HG03457 (cell line): ENCODE measurements at regions not wholly inside any gene's neighbourhood (a gene's known extent, or its start where the extent isn't known, plus 50 kb on each side); places are given as distances from the start of the nearest gene placed in this dataset.

Source experiments
- ATAC-seq: cut with Tn5 transposase; IDR thresholded peaks from one replicate; pipeline ENCODE4 v1.9.1; 2021; ENCODE audit warnings: moderate number of reproducible peaks; ENCODE audit not compliant: unreplicated experiment

DNA sequence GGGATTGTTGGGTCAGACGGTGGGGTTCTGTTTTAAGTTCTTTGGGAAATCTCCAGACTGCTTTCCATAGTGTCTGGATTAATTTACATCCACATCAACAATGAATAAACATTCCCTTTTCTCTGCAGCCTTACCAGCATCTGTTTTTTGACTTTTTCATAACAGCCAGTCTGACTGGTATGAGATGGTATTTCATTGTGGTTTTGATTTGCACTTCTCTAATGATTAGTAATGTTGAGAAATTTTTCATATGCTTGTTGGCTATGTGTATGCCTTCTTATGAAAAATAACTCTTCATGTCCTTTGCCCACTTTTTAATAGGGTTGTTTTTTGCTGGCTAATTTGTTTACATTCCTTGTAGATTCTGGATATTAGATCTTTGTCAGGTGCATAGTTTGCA lies 140.8 kb upstream of the CNTN1 start:
- no peak for ATAC-seq

GRCh38 chr12:40552868-40553267 lies 139.4 kb upstream of the CNTN1 start:
- ATAC-seq, result no peak

DNA sequence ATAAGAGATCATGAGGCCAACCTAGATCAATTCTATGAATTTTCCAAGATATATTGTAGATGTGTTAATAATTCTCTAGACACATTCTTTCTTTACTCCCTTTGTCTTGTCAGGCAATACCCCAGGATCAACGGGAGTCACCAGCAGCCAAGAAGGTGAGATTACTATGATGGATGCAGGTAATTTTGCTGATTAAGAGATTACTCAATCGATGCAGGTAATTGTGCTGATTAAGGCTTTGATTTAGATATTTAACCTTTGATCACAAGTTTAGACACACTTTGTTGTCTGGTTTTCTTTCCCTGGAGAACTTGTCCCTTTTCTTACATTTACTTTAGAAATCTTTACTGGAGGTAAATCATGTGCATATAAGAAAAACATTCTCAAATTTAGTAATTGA lies 134.3 kb upstream of the CNTN1 start:
- ATAC-seq, result no peak

DNA sequence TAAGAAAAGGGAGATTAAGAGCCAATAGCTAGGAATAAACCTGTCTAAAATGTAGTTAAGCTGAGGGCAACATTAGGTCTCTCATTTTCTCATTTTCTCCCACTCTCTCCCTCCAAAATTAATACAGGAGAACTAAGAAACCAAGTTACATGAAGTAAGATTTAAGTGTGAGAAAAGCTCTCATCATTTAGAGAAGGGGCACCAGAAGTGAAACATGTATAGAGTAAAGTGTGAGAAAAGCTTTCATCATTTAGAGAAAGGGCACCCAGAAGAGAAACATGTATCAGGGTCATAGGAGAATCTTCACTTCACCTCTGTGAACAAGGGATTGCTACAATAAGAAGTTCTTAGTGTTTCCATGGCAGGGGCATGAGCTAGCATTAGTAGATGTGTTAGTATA lies 132.4 kb upstream of the CNTN1 start:
- no peak for ATAC-seq

DNA sequence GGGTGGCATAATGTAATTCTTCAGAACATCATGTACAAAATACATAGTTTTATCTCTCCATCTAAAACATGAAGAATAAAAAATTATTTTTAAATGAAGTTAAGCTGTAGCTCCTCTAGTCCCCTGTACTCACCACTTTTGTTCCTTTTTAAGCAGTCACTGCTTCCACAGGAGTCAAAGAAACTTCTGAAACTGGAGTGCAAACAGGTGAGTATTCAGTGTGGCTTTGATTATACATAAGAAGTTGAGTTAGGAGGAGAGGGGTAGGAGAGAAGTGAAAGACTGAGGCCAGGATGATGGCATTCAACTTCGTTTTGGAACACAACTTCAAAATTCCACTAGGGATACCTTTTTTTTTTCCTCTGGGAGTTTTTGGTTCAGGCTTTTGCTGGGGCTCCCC lies 131.4 kb upstream of the CNTN1 start:
- no peak for ATAC-seq

DNA sequence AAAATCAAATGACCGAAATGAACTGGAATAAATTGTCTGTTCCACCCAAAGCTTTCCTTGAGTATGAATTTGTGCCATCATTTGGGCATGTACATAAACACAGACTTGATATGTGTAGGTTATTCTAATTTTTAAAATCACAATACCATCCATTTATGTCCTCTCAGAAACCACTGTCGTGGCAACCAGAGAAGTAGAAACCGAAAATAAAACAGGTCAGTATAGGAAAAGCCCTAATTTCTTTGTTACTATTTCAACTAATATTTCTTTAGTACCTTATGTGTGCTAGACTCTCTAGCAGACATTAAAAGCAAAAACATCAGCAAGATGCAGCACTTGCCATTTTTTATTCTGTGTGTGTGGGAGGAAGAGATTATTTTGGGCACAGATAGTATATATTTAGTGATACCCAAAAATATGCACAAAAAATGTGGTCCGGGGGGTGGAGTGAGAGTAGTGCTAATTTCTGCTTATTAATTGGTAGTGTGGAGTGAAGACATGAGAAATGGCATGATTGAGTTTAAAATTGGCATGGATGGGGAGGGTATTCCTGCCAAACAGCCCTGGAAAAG lies 130.8 kb upstream of the CNTN1 start:
- no peak for ATAC-seq

- ATAC-seq, result no peak
Measured at GRCh38 chr12:40565029-40565633, 127.1 kb upstream of the CNTN1 start.

GRCh38 chr12:40566271-40566670 lies 126.0 kb upstream of the CNTN1 start:
- no peak for ATAC-seq

GRCh38 chr12:40569626-40570179 lies 122.5 kb upstream of the CNTN1 start:
- no peak for ATAC-seq

DNA sequence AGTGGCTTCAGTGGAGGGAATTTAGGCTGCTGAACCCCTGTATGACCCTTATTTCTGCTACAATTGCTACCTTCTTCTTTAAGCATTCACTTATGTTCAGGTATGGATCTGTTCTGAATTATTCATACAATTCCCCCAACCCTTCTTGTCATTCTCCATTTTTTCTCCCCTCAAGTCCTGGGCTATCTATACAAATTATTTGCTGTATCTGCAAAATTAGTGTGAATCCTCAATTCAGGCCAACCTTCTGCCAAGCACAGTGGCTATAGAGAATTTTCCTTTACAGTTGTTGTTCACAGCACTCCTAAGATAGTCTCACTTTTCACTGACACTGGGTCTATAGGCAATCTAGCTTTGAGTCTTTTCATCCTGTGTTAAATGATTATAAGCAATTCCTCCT lies 119.2 kb upstream of the CNTN1 start:
- ATAC-seq, result no peak

DNA sequence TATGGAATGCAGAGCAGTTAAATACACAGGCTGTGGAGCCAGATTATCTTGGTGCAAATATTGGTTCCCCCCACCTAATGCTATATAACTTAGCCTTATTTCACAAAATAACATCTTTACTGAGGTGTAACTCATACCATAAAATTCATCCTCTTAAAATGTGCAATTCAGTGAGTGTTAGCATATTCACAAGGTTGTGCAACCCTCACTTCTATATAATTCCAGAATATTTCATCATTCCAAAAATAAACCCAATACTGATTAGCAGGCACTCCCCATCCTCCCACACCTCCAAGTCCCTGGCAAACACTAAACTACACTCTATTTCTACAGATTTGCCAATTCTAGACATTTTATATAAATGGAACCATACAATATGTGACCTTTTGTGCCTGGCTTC lies 116.3 kb upstream of the CNTN1 start:
- no peak for ATAC-seq

DNA sequence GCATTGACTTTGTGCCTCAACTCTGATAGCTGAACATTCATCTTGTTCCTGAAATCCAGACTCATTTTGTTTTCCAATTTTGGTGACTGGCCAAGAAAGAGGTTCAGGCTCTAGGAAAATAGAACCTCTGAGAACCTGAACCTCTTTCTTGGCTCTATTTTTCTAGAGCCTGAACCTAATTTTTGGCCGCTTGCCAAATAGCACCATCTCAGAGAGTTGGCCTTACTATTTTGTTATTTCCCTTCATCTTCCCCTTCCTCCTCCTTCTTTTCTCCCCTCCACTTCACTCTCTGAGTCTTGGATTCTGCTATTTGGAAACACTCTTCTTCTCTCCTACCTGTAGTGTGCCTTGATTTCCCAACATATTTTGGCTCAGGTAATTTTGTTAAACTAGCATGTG lies 114.4 kb upstream of the CNTN1 start:
- no peak for ATAC-seq

DNA sequence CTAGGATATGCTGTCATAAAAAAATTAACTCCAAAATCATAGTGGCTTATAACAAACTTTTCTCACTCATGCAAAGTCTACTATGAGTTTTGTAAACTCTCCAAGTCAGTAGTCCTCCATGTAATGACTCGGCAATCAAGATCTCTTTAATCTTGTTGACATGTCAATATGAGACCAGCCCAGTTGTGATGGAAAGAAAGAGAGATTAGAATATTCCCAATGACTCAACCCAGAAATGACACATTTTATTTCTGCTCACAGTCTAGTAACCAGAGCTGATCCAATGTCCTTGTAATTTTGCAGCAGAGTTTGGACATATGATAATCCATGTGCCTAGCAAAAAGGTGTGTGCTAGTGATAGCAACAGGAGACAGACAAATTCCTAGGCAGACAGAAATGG lies 112.6 kb upstream of the CNTN1 start:
- no peak for ATAC-seq

- no peak for ATAC-seq
Measured at GRCh38 chr12:40580346-40580745, 111.9 kb upstream of the CNTN1 start.

- no peak for ATAC-seq
Measured at GRCh38 chr12:40581889-40582288, 110.3 kb upstream of the CNTN1 start.

GRCh38 chr12:40583743-40584142 lies 108.5 kb upstream of the CNTN1 start:
- ATAC-seq, result no peak

- no peak for ATAC-seq
Measured at GRCh38 chr12:40584763-40585162, 107.5 kb upstream of the CNTN1 start.

- ATAC-seq, result no peak
Measured at GRCh38 chr12:40586823-40587222, 105.4 kb upstream of the CNTN1 start.

DNA sequence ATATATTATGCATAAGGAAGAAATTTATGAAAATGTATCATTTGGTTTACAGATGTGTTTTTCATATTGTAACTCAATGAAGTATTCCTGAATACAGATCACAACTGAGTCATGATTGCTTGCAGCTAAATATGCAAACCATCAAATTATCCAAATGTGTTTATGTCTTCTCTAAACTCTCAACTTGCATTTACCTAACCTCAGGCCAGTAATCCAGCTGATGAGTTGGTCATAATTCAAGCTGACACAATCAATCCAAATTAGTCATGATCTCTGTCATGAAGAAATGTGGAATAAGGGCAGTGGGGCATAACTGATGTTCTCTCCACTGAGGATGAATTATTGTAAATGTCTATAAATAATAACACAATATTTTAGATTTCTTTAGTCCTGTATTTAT lies 104.8 kb upstream of the CNTN1 start:
- no peak for ATAC-seq

GRCh38 chr12:40587970-40588369 lies 104.3 kb upstream of the CNTN1 start:
- no peak for ATAC-seq

DNA sequence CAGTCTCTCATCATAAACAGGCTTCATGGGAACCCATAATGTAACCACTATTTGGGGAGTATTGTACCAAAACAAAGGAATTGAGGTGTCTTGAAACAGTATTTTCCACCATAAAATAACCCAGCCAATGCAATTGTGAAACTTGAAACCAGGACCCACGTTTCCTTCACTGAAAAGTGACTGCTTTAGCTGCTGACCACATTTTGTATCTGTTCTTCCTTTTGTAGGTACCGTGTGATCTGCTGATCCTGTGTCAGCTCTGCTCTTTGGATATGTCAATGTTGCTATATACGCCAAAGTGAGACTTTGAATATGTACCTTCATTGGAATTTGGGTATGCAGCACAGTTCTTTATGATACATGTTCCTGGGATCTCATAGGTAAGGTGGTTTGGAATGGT lies 95.1 kb upstream of the CNTN1 start:
- no peak for ATAC-seq

DNA sequence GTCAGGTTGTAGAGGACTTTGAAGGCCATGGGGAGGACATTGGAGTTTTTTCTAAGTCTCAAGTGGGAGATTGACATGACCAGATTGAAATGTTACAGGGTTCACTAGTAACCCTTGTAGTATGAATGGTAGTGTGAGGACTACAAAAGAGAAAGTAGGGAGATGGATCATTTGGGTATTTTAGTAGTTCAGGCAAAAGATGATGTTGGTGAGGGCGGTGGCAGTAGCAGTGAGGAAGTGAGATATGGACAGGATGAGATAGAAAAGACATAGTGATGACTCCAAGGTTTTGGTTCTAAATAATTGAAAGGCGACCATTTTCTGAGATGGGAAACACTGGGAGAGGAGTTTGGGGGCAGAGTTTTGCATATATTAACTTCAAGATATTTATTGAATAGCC lies 94.2 kb upstream of the CNTN1 start:
- no peak for ATAC-seq

DNA sequence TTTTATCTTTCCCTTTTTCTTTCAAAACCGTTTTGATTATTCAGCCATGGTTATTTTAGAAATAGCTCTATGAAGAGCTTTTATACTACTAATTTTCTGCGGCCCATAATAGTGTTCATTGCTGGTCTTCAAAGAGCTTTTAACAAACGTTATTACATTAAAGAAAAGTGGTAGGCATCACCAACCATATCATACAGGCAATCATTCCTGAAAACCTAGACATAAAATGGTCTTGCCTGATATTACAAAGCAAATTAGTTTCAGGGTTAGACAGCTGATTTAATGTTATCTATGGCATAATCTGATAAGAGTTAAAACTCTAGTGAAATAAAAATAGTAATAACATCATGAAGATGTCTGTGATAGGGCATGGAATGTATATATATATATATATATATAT lies 89.7 kb upstream of the CNTN1 start:
- no peak for ATAC-seq
